ENCODE measurements at regions not wholly inside any gene's neighbourhood (a gene's known extent, or its start where the extent isn't known, plus 50 kb on each side); places are given as distances from the start of the nearest gene placed in this dataset.

- Mint-ChIP-seq H3K9me3 (no peaks in the 10 kb centered on the region), H3K27me3 (ENCODE audit: low read depth) (no peaks in the 10 kb centered on the region), H3K4me1 (peaks cover 22% of the 10 kb centered on the region), H3K4me3 (no peak overlapping the region), H3K36me3 (no peaks in the 10 kb centered on the region), H3K27ac (no peak overlapping the region)
- DNase-seq (ENCODE audit: low spot score in 2 of 2, unreplicated experiment in 2 of 2), result no peak
- no peak for TF ChIP-seq CTCF (IDR thresholded peaks at IDR 0.05; ENCODE audit: unreplicated experiment)
These were observed 498.6 kb upstream of the ZEB2 start for GRCh38 chr2:145018502-145018901.

GRCh38 chr2:145017149-145017548 is 497.2 kb upstream of the ZEB2 start:
- no peak overlapping the region for H3K4me3 Mint-ChIP-seq

GRCh38 chr2:145016711-145017110 is 496.8 kb upstream of the ZEB2 start:
- no peaks in the 10 kb centered on the region for H3K27me3 Mint-ChIP-seq (ENCODE audit: low read depth)
- TF ChIP-seq CTCF (IDR thresholded peaks at IDR 0.05; ENCODE audit: unreplicated experiment), result no peak
- no peak overlapping the region for H3K27ac Mint-ChIP-seq

More at GRCh38 chr2:145017149-145017548, 497.2 kb upstream of the ZEB2 start:
- H3K36me3 Mint-ChIP-seq, result no peaks in the 10 kb centered on the region
- H3K27ac Mint-ChIP-seq, result no peak overlapping the region
- TF ChIP-seq CTCF (IDR thresholded peaks at IDR 0.05; ENCODE audit: unreplicated experiment), result no peak
- DNase-seq (ENCODE audit: low spot score in 2 of 2, unreplicated experiment in 2 of 2), result no peak
- H3K9me3 Mint-ChIP-seq, result no peaks in the 10 kb centered on the region
- no peaks in the 10 kb centered on the region for H3K27me3 Mint-ChIP-seq (ENCODE audit: low read depth)
- peaks cover 18% of the 10 kb centered on the region for H3K4me1 Mint-ChIP-seq

GRCh38 chr2:145015561-145015960 is 495.6 kb upstream of the ZEB2 start:
- no peak for TF ChIP-seq CTCF (IDR thresholded peaks at IDR 0.05; ENCODE audit: unreplicated experiment)
- Mint-ChIP-seq H3K36me3 (no peaks in the 10 kb centered on the region), H3K9me3 (no peaks in the 10 kb centered on the region), H3K4me3 (no peak overlapping the region), H3K4me1 (peaks cover 12% of the 10 kb centered on the region), H3K27ac (no peak overlapping the region), H3K27me3 (ENCODE audit: low read depth) (no peaks in the 10 kb centered on the region)
- no peak for DNase-seq (ENCODE audit: low spot score in 2 of 2, unreplicated experiment in 2 of 2)

More at GRCh38 chr2:145016711-145017110, 496.8 kb upstream of the ZEB2 start:
- no peak for DNase-seq (ENCODE audit: low spot score in 2 of 2, unreplicated experiment in 2 of 2)
- no peak overlapping the region for H3K4me3 Mint-ChIP-seq
- H3K36me3 Mint-ChIP-seq, result no peaks in the 10 kb centered on the region
- no peaks in the 10 kb centered on the region for H3K9me3 Mint-ChIP-seq
- H3K4me1 Mint-ChIP-seq, result peaks cover 16% of the 10 kb centered on the region

GRCh38 chr2:145012806-145013205 is 492.9 kb upstream of the ZEB2 start:
- H3K4me3 Mint-ChIP-seq, result no peak overlapping the region
- peaks cover 15% of the 10 kb centered on the region for H3K4me1 Mint-ChIP-seq
- DNase-seq (ENCODE audit: low spot score in 2 of 2, unreplicated experiment in 2 of 2), result no peak
- no peaks in the 10 kb centered on the region for H3K36me3 Mint-ChIP-seq
- H3K27me3 Mint-ChIP-seq (ENCODE audit: low read depth), result no peaks in the 10 kb centered on the region
- TF ChIP-seq CTCF (IDR thresholded peaks at IDR 0.05; ENCODE audit: unreplicated experiment), result no peak
- peak overlapping the region; percentile 39 for H3K27ac Mint-ChIP-seq
- no peaks in the 10 kb centered on the region for H3K9me3 Mint-ChIP-seq

GRCh38 chr2:145012214-145012670 is 492.3 kb upstream of the ZEB2 start:
- Mint-ChIP-seq H3K27me3 (ENCODE audit: low read depth) (no peaks in the 10 kb centered on the region), H3K9me3 (no peaks in the 10 kb centered on the region), H3K4me3 (no peak overlapping the region), H3K36me3 (no peaks in the 10 kb centered on the region), H3K4me1 (peaks cover 21% of the 10 kb centered on the region), H3K27ac (no peak overlapping the region)
- no peak for DNase-seq (ENCODE audit: low spot score in 2 of 2, unreplicated experiment in 2 of 2)
- no peak for TF ChIP-seq CTCF (IDR thresholded peaks at IDR 0.05; ENCODE audit: unreplicated experiment)

Data from mesothelial cell of epicardium (in vitro differentiated cells).